GM10266 (cell line): ENCODE measurements at regions not wholly inside any gene's neighbourhood (a gene's known extent, or its start where the extent isn't known, plus 50 kb on each side); places are given as distances from the start of the nearest gene placed in this dataset.

ENCODE experiments used
- DNase-seq: peaks from one replicate; pipeline ENCODE4 v3.0.0; 2012; ENCODE audit errors: extremely low spot score
- CTCF ChIP-seq: IDR thresholded peaks from 2 replicates; pipeline ENCODE4 v1.5.1; 2012; ENCODE audit warnings: mild to moderate bottlenecking, low read depth; ENCODE audit not compliant: control insufficient read depth, insufficient read depth; ENCODE audit errors: missing control alignments

GRCh38 chr1:11428789-11429188, 50.2 kb upstream of the DISP3 start:
- DNase-seq, result no peak
- TF ChIP-seq CTCF, result no peak
